ENCODE measurements at regions not wholly inside any gene's neighbourhood (a gene's known extent, or its start where the extent isn't known, plus 50 kb on each side); places are given as distances from the start of the nearest gene placed in this dataset.

DNA sequence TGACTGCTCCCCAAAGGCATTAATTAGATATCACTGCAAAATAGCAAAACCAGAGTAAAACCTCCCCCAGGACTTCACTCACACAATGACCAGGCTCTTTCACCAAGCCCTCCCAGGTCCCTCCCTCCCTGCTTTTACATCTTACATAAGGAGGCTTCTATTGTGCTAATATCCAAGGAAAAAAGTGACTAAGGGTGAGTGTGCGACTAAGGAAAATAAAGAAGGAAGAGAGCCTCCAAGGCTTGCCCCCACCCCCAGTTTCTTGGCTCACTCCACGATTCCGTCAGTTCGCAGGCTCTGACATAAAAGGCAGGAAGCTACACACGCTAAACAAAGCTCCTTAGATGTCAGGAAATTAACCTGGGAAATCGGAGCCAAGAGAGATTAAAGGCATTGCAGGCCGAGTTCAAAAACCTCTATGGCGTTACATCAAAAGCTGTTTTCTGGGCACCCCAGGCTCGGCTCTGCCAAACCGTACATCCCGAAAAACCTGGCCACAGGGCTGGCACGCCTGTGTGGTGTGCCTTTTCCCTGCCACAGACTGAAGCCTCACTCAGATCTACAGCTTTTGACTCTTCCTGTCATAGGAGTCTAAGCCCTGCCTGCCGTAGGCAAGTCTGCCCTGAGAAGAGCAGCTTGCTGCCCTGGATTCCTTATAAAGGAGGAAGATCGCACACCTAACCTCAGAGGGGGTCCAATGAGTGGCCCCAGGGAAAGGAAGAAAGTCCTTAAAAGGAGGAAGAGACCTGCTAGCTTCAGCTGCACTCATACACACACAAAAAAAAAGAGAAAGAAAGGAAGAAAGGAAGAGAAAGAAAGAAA, 67.0 kb upstream of the SERP2 start:
- no peak for DNase-seq (ENCODE audit: insufficient read length, low spot score)
- FAIRE-seq, result no peak
- TF ChIP-seq TAF1 (IDR thresholded peaks at IDR 0.05; ENCODE audit: low read depth, low read length) (no peak), POLR2AphosphoS5 (IDR thresholded peaks at IDR 0.05; ENCODE audit: low read depth, low read length) (no peak), POU2F2 (IDR thresholded peaks at IDR 0.05; ENCODE audit: low read depth, low read length) (no peak), POLR2A (IDR thresholded peaks at IDR 0.05; ENCODE audit: low read depth, low read length) (no peak), PAX5 (IDR thresholded peaks at IDR 0.05; ENCODE audit: insufficient read depth, low read length, severe bottlenecking) (no peak), SPI1 (IDR thresholded peaks at IDR 0.05; ENCODE audit: low read depth, low read length) (no peak)

DNA sequence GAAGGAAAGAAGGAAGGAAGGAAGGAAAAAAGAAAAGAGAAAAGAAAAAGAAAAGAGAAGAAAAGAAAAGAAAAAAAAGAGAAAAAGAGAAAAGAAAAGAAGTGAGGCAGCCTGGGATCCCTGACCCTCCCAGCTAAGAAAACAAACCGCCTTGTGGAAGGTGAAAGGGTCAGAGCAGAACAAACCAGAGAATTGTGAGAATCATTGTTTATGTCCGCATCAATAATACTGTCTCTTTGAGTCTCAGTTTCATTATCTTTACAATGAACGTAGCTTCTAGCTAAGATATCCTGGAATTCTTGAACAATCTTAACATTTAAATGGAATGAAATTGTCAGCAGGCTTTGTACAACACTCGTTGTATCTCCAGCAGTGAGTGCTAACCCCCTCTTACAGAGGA, 66.4 kb upstream of the SERP2 start:
- no peak for DNase-seq (ENCODE audit: insufficient read length, low spot score)
- no peak for FAIRE-seq
- TF ChIP-seq POLR2A (IDR thresholded peaks at IDR 0.05; ENCODE audit: low read depth, low read length) (no peak), POU2F2 (IDR thresholded peaks at IDR 0.05; ENCODE audit: low read depth, low read length) (no peak), PAX5 (IDR thresholded peaks at IDR 0.05; ENCODE audit: insufficient read depth, low read length, severe bottlenecking) (no peak), TAF1 (IDR thresholded peaks at IDR 0.05; ENCODE audit: low read depth, low read length) (no peak), SPI1 (IDR thresholded peaks at IDR 0.05; ENCODE audit: low read depth, low read length) (no peak), POLR2AphosphoS5 (IDR thresholded peaks at IDR 0.05; ENCODE audit: low read depth, low read length) (no peak)

DNA sequence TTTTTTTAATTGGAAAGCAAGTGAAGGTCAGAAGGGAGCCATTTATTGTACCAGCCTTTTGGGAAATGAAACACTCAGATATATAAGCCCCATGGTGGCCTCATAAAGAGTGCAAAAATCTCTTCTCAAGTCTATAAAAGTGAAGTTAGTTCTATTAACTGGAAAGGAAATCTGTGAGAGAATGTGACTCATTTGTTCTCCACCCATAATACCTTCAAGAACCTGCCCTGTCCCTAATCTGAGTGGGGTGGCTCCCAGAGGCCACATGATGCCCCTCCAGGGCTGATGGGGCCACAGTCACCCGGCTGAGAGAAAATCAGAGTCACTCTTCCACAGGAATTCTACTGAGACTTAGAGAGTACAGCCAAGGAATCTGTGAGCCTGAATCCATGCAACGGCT, 65.8 kb upstream of the SERP2 start:
- no peak for TF ChIP-seq POU2F2 (IDR thresholded peaks at IDR 0.05; ENCODE audit: low read depth, low read length)
- no peak for DNase-seq (ENCODE audit: insufficient read length, low spot score)
- no peak for FAIRE-seq

DNA sequence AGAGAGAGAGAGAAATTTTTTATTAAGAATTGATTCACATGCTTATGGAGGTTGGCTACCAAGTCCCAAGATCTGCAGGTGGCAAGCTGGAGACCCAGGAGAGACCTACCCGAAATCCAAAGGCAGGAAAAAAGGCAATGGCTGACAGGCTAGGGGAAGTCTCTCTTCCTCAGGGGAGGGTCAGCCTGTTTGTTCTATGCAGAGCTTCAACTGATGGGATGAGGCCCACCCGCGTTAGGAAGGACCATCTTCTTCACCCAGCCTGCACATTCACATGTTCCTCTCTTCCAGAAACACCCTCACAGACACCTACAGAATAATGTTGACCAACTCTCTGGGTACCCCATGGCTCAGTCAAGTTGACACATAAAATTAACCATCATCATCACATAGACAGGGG, 65.3 kb upstream of the SERP2 start:
- no peak for FAIRE-seq
- DNase-seq (ENCODE audit: insufficient read length, low spot score), result no peak
- TF ChIP-seq TAF1 (IDR thresholded peaks at IDR 0.05; ENCODE audit: low read depth, low read length) (no peak), POU2F2 (IDR thresholded peaks at IDR 0.05; ENCODE audit: low read depth, low read length) (no peak), SPI1 (IDR thresholded peaks at IDR 0.05; ENCODE audit: low read depth, low read length) (no peak), POLR2A (IDR thresholded peaks at IDR 0.05; ENCODE audit: low read depth, low read length) (no peak), PAX5 (IDR thresholded peaks at IDR 0.05; ENCODE audit: insufficient read depth, low read length, severe bottlenecking) (no peak), POLR2AphosphoS5 (IDR thresholded peaks at IDR 0.05; ENCODE audit: low read depth, low read length) (no peak)

DNA sequence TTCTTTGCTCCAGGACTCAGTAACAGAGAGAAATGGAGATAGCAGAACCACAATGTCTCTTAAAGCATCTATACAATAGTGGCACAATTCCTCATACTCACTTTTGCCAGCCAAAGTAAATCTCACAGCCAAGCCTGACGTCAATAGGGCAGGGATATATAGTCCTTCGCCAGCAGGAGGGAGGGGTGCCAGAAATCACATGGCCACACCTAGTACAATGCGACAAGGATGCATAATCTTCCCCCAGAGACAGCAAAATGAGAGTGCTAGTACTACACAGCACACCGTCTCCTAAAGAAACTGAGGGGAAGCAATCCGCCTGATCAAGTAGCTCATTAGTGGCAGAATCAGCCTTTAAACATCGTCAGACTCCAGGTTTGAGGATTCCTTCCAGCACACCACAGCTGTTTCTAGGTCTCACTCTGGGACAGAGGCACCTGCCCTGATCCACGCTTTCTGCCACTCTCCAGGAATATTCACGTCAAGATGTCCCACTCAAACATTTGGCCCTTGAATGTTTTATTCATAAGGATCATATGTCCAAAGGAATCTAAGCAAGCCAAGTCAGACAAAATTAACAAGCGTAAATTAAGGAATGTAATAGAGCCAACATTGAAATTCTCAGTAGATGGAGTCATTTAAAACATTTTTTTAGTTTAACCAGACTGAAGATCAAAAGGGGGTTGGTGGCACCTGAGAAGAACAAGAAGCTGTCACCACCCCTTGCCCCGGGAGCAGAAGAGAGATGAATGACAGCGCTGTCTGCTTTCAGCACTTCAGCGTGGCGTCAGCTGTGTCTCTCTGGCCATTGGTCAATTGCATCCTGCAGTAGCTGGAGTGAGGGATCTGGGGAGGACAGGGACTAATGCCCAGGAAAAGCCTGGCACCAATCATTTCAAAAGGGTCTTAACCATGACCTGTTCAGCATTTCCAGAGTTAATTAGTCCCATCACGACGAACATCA, 63.5 kb upstream of the SERP2 start:
- FAIRE-seq (no peak), DNase-seq (ENCODE audit: insufficient read length, low spot score) (no peak)
- no peak for TF ChIP-seq TAF1 (IDR thresholded peaks at IDR 0.05; ENCODE audit: low read depth, low read length)
- no peak for TF ChIP-seq POLR2AphosphoS5 (IDR thresholded peaks at IDR 0.05; ENCODE audit: low read depth, low read length)
- TF ChIP-seq POLR2A (IDR thresholded peaks at IDR 0.05; ENCODE audit: low read depth, low read length), result no peak
- no peak for TF ChIP-seq POU2F2 (IDR thresholded peaks at IDR 0.05; ENCODE audit: low read depth, low read length)
- no peak for TF ChIP-seq PAX5 (IDR thresholded peaks at IDR 0.05; ENCODE audit: insufficient read depth, low read length, severe bottlenecking)
- no peak for TF ChIP-seq SPI1 (IDR thresholded peaks at IDR 0.05; ENCODE audit: low read depth, low read length)

DNA sequence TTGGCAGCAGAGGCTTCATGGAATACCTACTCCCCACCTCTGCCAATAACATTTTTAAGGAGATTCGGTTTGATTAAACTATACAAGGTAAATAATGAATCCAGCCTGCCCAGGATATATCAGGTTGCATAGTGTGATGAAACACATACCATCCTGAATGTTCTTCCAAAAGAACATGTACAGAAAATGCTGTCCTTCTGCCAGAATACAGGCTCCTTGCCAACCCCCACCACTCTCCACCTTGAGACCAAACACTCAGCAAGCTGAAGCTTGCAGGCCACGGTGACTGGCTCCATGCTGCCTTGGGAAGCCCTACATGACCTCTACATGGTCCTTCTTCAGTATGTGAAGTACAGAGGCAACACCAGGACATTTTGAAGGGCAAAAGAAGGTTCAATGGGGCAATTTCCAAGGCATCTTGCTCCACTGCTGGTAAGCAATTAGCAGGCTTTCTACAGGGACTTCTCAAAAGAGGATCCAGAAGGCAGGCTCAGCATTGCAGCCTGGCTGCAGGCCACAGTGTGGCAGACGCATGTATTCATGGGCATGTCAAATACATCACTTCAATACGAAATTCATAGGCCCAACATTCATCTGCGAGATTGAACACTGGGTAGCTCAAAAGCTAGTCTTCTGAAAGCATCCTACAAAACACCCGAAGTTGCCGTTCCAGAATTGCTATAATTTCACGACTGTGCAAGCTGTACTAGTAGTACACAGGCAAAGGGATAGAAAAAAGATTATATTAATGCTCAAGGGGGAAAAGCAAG, 62.4 kb upstream of the SERP2 start:
- no peak for FAIRE-seq
- TF ChIP-seq PAX5 (IDR thresholded peaks at IDR 0.05; ENCODE audit: insufficient read depth, low read length, severe bottlenecking), result no peak
- no peak for TF ChIP-seq POU2F2 (IDR thresholded peaks at IDR 0.05; ENCODE audit: low read depth, low read length)
- TF ChIP-seq POLR2A (IDR thresholded peaks at IDR 0.05; ENCODE audit: low read depth, low read length), result no peak
- TF ChIP-seq SPI1 (IDR thresholded peaks at IDR 0.05; ENCODE audit: low read depth, low read length), result no peak
- TF ChIP-seq TAF1 (IDR thresholded peaks at IDR 0.05; ENCODE audit: low read depth, low read length), result no peak
- no peak for TF ChIP-seq POLR2AphosphoS5 (IDR thresholded peaks at IDR 0.05; ENCODE audit: low read depth, low read length)
- no peak for DNase-seq (ENCODE audit: insufficient read length, low spot score)

DNA sequence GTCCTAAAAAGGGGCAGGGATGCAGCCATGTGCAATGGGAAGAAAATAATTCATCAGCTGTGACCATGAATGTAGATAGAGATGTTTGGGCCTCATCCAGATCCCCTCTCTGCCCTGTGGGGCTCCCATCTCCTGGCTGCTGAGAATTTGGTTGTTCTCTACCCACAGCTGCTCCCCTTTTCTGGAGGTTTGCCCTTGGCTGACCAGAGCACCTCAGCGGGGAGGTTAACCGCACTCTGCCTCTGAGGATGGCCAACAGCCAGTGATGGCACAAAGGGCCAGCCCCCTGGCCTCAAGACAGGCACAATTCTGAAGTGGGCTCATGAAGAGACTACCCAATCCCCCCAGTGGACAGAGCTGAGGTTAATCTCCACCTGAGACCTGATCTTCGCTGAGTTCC, 61.5 kb upstream of the SERP2 start:
- FAIRE-seq, result no peak
- TF ChIP-seq TAF1 (IDR thresholded peaks at IDR 0.05; ENCODE audit: low read depth, low read length), result no peak
- no peak for TF ChIP-seq POLR2AphosphoS5 (IDR thresholded peaks at IDR 0.05; ENCODE audit: low read depth, low read length)
- no peak for TF ChIP-seq POLR2A (IDR thresholded peaks at IDR 0.05; ENCODE audit: low read depth, low read length)
- TF ChIP-seq PAX5 (IDR thresholded peaks at IDR 0.05; ENCODE audit: insufficient read depth, low read length, severe bottlenecking), result no peak
- no peak for TF ChIP-seq SPI1 (IDR thresholded peaks at IDR 0.05; ENCODE audit: low read depth, low read length)
- DNase-seq (ENCODE audit: insufficient read length, low spot score), result no peak

DNA sequence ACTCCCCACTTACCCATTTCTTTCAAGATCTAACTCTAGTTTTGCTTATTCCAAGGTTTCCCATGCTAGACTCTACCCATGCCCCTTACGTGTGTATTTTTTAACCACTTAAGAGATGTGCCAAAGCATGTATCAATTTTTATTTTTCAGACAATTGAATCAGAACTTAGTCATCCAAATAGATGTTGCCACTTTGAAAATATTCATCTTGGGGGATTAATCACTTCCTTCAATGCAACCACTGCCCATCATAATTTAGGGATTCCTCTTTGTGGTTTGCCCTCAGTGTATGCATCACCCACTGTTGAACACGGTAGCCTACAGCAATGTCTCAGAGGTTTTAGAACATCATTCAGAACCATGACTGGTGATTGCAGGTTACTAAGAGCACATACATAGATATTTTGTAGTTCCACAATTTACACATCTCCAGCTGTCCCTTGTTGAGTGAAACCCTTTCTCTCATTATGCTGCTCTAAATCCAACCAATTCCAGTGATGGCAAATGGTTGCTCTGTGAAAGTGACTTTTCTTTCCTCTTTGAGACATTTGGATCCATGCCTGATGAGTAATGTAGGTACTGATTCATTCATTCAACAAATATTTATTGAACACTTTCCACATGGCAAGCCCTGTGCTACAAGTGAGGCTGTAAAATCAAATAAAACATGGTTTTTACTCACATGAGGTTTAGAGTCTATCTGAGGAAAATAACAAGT, 60.6 kb upstream of the SERP2 start:
- no peak for DNase-seq (ENCODE audit: insufficient read length, low spot score)
- FAIRE-seq, result no peak
- TF ChIP-seq PAX5 (IDR thresholded peaks at IDR 0.05; ENCODE audit: insufficient read depth, low read length, severe bottlenecking) (no peak), SPI1 (IDR thresholded peaks at IDR 0.05; ENCODE audit: low read depth, low read length) (no peak), POLR2A (IDR thresholded peaks at IDR 0.05; ENCODE audit: low read depth, low read length) (no peak), POU2F2 (IDR thresholded peaks at IDR 0.05; ENCODE audit: low read depth, low read length) (no peak), TAF1 (IDR thresholded peaks at IDR 0.05; ENCODE audit: low read depth, low read length) (no peak), POLR2AphosphoS5 (IDR thresholded peaks at IDR 0.05; ENCODE audit: low read depth, low read length) (no peak)
